HG03175 (cell line): ENCODE measurements at regions not wholly inside any gene's neighbourhood (a gene's known extent, or its start where the extent isn't known, plus 50 kb on each side); places are given as distances from the start of the nearest gene placed in this dataset.

Experiments used
- ATAC-seq: cut with Tn5 transposase; IDR thresholded peaks from one replicate; pipeline ENCODE4 v1.9.1; 2021; ENCODE audit warnings: mild to moderate bottlenecking, moderate library complexity; ENCODE audit not compliant: unreplicated experiment

GRCh38 chr4:152117520-152117919 is 356.7 kb upstream of the GATB start:
- ATAC-seq = no peak

DNA sequence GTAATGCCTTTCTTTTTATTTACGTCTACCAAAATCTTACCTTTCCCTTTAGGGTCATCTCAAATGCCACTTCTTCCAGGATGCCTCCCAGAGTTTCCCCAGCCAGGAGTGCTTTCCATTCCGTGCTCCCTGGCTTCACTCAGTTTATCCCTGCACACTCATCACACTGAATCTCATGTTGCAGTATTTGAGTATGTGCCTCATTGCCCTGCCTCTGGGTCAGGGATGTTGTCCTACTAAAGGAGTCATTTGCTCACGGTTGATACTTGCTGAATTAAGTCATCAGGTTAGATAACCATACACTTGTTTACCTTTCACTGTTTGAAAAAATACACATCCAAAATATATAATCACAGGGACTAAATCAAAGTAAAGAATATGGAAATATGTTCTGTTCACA is 356.2 kb upstream of the GATB start:
- no peak for ATAC-seq

- ATAC-seq = no peak
Measured at GRCh38 chr4:152115794-152116193, 355.0 kb upstream of the GATB start.

GRCh38 chr4:152115118-152115517 is 354.3 kb upstream of the GATB start:
- ATAC-seq = no peak

- no peak for ATAC-seq
Measured at GRCh38 chr4:152114562-152114961, 353.8 kb upstream of the GATB start.

GRCh38 chr4:152112887-152113286 is 352.1 kb upstream of the GATB start:
- peak; percentile 98 for ATAC-seq

DNA sequence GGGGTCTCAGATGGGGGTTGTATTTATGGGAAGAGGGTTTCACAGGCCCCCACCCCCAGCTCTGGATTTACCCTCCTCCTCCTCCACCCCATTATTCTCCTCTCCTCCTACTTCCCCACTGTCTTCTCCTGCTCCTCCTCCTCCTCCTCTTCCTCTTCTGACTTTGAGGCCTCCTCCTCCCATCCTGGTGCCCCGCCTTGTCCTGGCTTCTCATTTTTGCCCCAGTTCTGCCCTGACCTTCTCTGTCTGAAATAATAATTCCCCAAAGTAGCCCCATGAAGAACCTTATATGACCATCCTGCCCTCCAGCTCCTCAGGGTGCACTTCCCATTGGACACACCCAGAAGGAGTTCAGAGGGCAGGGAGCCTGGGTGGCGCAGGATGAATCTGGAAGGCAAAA is 351.4 kb upstream of the GATB start:
- no peak for ATAC-seq

- no peak for ATAC-seq
Measured at GRCh38 chr4:152110780-152111179, 350.0 kb upstream of the GATB start.

DNA sequence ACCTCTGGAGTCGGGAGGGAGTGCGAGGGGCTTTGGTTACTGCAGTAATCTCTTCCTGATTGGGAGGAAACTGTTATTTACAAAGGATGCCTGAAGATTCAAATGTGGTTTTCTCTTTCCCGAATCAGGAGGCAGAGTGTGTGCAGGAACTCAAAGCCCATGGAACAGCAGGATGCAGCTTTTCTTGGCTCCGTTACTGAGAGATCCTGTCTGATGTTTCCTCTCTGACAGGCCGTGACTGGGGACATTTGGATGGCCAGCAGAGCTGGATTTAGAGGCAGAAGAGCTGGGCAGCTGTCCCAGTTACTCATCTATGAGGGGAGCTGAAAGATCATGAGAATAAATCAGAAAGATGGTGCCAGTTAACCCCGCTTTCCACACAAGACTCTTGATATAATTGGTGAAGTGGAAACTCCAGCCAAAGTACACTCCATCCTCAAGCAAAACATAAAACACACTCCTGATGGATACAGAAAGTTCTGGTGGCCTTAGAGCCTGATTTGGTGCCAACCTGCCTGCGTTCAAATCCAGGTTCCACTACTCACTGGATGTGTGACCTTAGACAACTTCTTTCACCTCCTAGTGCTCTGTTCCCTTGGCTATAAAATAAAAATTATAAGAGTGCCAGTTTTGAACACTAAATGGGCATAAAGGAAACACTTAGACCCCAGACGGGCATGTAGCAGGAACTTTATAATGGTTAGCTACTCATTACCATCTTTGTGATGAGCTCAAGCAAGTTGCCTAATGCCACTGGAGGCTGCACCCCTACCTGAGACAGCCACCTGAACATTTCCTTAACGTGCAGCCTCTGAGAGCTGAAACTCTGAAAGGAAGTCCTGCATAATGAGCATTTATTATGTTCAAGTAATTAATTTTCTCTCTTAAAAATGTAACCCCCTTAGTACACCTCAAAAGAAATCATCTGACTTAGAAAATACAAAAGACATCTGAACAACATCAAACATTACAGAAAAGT is 349.0 kb upstream of the GATB start:
- ATAC-seq = no peak

GRCh38 chr4:152107736-152108500 is 347.1 kb upstream of the GATB start:
- no peak for ATAC-seq

DNA sequence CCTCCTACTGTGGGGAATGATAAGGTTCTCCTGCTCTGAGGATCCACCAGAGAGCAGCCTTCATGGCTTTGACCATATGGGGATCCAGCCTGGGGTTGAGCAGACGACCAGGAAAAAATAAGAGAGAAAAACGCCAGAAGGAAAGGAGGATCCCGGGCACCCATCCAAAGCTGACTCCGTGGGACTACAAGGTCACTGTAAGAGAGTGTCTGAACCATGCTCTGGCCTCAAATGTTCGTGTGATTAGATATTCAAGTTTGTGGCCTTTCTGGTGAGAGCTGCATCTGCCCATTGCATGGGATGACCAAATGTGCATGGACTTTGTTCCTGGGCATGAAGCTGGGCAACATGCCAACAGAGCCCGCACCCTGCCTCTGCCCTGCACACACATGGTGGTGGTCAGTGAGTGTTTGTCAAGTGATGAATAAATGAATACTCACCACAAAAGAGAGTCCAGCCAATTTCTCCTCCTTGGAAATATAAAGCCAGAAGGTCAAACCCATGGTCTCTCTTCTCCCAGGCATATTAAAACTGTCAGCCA is 346.0 kb upstream of the GATB start:
- ATAC-seq = no peak

- no peak for ATAC-seq
Measured at GRCh38 chr4:152106113-152106763, 345.4 kb upstream of the GATB start.

DNA sequence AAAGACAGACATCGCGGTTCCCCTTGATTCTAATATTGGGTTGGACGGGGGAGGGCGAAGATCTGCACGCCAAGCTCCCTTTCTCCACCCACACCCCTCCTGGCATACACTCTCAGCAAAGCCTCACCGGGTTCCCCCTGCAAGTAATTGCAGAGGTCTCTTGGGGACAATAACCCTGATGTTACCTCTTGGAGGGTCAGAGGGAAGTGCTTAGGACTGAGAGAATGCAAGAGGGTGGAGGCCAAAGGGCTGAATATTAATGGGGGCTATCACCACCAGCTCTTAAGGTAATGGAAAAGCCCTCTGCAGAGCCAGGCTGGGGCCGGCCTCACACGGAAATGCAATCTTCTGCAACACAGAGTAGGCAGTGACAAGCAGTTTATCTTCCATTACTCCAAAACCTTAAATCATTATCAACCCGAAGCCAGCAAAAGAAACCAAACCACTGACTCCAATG is 344.1 kb upstream of the GATB start:
- no peak for ATAC-seq

DNA sequence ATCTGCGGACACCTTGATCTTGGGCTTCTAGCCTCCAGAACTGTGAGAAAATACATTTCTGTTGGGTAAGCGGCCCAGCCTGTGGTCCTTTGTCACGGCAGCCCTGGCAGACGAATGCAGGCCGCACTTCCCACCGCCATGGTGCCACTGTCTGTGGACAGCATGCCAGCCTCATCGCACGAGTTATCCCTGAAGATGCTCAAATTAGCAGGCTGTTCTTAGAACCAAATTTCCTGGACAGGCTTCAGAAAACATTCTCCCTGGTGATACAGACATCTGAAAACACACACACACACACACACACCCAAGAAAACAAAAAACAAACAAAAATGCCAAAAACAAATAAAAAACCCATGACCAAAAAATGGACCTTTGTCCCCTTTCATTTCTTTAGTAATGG is 343.5 kb upstream of the GATB start:
- ATAC-seq = no peak

DNA sequence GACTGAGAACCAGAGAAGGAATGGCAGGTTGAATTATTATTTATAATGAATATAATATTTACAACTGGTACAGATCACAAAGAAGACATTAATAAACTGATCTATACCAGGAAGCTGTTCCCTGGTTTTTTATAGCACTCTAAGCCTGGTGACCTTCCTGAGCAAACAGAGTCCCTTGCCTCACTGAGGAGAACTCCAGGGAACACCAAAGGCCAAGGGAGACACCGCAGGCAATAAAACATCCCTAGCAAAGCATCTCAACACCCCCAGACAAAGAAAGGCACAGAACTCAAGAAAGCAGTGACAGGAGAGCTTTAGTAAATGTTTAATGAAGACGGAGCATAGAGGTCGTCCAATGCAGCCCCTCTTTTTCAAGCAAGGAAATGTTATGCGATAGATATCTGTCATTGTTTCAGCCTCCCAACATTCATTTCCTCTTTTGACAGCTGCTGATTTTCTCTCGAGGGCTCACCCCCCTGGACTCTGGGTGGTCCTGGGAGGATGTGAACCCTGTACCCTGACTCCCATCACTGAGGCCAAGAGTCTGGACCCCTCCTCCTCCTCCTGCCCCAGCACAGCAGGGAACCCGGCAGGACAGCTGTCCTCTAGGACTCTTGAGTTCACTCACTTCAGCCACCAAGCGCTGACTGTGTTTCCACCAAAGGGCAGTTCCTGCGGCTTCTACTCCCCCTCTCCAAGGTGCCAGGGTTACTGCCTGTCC is 342.5 kb upstream of the GATB start:
- no peak for ATAC-seq

DNA sequence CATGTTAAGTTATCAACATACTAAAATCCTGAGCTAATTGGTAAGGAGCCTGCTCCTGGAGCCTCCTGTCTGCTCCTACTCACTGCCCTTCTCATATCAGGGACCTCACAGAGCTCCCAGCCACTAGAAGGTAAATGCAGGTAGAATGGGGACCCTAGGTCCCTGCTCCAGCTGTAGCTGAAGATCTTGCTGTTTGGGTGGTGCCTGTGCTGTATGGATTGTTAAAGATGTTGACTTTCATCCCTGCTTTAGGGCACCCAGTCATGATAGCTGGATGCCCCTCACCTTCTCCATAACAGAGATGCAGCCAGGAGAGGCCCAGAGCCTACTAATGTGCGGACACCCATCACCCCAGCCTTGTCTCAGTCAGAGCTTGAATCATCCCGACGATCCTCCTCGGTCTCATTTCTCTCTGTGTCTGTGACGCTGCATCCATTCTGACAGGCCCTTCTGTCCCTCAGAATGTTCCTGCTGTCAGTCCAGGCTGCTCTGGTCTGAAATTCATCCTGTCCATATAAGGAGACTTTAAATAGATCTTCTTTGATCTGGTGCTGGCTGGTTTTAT is 341.7 kb upstream of the GATB start:
- ATAC-seq = no peak

DNA sequence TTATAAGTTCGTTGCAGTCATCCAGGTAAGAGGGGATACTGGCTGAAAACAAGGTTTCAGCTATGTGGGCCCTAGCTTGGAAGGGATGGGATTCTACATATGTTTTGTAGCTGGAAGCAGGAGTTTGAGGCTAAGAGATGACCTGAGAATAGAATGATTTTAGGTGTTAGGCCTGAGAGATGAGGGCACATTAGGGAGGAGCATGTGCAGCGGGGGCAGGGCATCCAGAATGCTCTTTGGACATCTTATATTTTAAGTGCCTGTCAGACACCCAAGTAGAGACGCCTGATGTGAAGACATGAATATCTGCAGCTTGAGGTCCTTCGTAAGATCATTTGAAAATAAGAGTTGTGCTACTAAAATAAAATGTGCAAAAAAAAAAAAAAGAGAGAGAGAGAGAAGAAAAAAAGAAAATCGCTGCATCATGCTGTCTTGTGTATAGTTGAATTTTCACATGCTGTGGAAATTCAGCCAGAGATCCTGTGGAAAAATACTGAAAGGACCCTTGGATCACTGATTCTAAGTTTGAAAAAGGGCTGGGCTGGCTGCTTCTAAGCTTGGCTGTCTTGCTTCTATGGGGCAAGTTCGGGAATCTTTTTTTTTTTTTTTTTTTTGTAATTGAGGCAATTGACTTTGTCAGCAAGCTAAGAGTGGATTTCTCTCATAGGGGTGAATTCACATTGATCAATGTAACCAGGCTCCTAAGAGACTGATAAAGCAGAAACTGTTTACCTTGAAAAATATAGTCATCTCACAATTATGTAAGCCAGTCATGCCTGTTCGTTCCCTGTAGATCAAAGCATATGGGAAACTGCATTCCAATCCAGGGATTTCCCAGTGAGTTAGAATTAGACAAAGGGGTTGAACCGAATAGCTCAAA is 341.0 kb upstream of the GATB start:
- no peak for ATAC-seq

- peak; percentile 69 for ATAC-seq
Measured at GRCh38 chr4:152100379-152101201, 339.8 kb upstream of the GATB start.
